Parathyroid adenoma (tissue), 2 donors: ENCODE measurements at regions not wholly inside any gene's neighbourhood (a gene's known extent, or its start where the extent isn't known, plus 50 kb on each side); places are given as distances from the start of the nearest gene placed in this dataset.
"Not testable (repeated sequence)": the region's sequence is repeated elsewhere in the genome, so short reads cannot be mapped to it uniquely, and the experiment has no call there.

Source experiments
- H2AFZ ChIP-seq: fragments of 300-600 bp; sonication (generic); one replicate; pipeline ENCODE4 v1.7.0; 2017; ENCODE audit warnings: antibody characterized with exemption, mild to moderate bottlenecking
- H3K27ac ChIP-seq: fragments of 300-600 bp; sonication (generic); one replicate; pipeline ENCODE4 v1.7.0; 2017
- H3K27me3 ChIP-seq: fragments of 300-600 bp; sonication (generic); one replicate; pipeline ENCODE4 v1.7.0; 2017; ENCODE audit warnings: low read length; ENCODE audit not compliant: control insufficient read depth, insufficient read depth
- H3K36me3 ChIP-seq: fragments of 300-600 bp; sonication (generic); one replicate; pipeline ENCODE4 v1.7.0; 2017; ENCODE audit warnings: low read length; ENCODE audit not compliant: control insufficient read depth, insufficient read depth
- H3K4me1 ChIP-seq: fragments of 300-600 bp; sonication (generic); one replicate; pipeline ENCODE4 v1.7.0; 2017; ENCODE audit warnings: control low read depth
- H3K4me2 ChIP-seq: fragments of 300-600 bp; sonication (generic); one replicate; pipeline ENCODE4 v1.7.0; 2017; ENCODE audit warnings: low read length
- H3K4me3 ChIP-seq: fragments of 300-600 bp; sonication (generic); one replicate; pipeline ENCODE4 v1.7.0; 2017; ENCODE audit warnings: low read depth, low read length
- H3K79me2 ChIP-seq: fragments of 300-600 bp; sonication (generic); one replicate; pipeline ENCODE4 v1.7.0; 2017; ENCODE audit warnings: control low read depth
- H3K9ac ChIP-seq: fragments of 300-600 bp; sonication (generic); one replicate; pipeline ENCODE4 v1.7.0; 2017; ENCODE audit warnings: mild to moderate bottlenecking
- H3K9me3 ChIP-seq: fragments of 300-600 bp; sonication (generic); one replicate; pipeline ENCODE4 v1.7.0; 2017; ENCODE audit warnings: low read length; ENCODE audit not compliant: control insufficient read depth
- CTCF ChIP-seq: fragments of 300-600 bp; sonication (generic); IDR thresholded peaks from one replicate; pipeline ENCODE4 v1.7.0; 2017; ENCODE audit warnings: antibody characterized with exemption, mild to moderate bottlenecking
- donor health status: primary hyperparathyroidism.

- Histone ChIP-seq H3K36me3 (no peaks in the 10 kb centered on the region), H3K4me2 (no peak overlapping the region), H3K9ac (no peak overlapping the region), H3K27me3 (no peaks in the 10 kb centered on the region), H3K79me2 (no peaks in the 10 kb centered on the region), H3K4me1 (no peaks in the 10 kb centered on the region), H3K9me3 (no peaks in the 10 kb centered on the region), H3K4me3 (no peak overlapping the region), H3K27ac (no peak overlapping the region), H2AFZ (no peak overlapping the region)
- TF ChIP-seq CTCF: no peak
Measured at GRCh38 chr21:14741256-14741655, 195.1 kb upstream of the SAMSN1 start.

- Histone ChIP-seq H3K79me2 (no peaks in the 10 kb centered on the region), H3K4me2 (no peak overlapping the region), H2AFZ (no peak overlapping the region), H3K9ac (no peak overlapping the region), H3K4me3 (no peak overlapping the region), H3K36me3 (no peaks in the 10 kb centered on the region), H3K27me3 (no peaks in the 10 kb centered on the region), H3K27ac (no peak overlapping the region), H3K9me3 (no peaks in the 10 kb centered on the region), H3K4me1 (no peaks in the 10 kb centered on the region)
- no peak for TF ChIP-seq CTCF
Measured at GRCh38 chr21:14740692-14741091, 194.6 kb upstream of the SAMSN1 start.

DNA sequence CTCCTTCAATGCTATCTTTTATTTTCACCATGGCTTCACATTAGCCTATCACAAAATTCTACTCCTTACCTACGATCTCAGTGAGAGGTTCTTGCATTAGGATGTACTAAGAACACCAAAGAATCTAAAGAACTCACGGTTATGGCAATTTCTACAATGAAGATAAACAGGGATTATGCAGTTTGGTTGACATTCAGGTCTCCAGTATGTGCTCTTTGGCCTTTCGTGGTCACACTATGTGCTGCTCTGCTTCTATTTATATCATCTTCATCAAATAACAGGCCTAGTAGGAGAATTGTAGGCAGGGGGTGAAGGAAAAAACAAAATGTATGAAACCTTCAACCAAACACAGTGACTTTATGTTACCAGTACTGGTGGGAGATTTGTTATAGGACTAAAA lies 194.0 kb upstream of the SAMSN1 start:
- Histone ChIP-seq H3K4me1 (no peaks in the 10 kb centered on the region), H3K27me3 (no peaks in the 10 kb centered on the region), H3K27ac (no peak overlapping the region), H3K4me3 (no peak overlapping the region), H2AFZ (no peak overlapping the region), H3K4me2 (no peak overlapping the region), H3K79me2 (no peaks in the 10 kb centered on the region), H3K36me3 (no peaks in the 10 kb centered on the region), H3K9me3 (no peaks in the 10 kb centered on the region), H3K9ac (no peak overlapping the region)
- TF ChIP-seq CTCF: no peak

DNA sequence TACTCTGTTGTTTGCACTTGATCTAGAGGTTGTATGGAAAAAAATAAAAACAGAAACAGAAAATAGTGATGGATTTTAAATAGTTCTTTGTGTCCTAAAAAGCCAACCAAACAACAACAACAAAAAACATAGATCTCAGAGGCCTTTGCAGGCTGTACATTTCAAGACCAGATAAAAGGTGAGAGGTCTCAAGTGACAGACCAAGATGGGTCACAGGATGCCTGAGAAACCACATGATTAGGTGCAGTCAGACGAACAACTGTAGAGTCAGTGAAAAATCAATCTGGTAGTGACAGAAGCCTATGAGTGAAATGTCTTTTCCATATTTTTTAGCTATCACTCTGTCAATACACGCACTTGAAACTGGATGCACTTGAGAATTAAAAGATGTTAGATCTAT lies 193.5 kb upstream of the SAMSN1 start:
- no peak overlapping the region for H3K4me3 ChIP-seq
- H3K27ac ChIP-seq: no peak overlapping the region
- no peaks in the 10 kb centered on the region for H3K36me3 ChIP-seq
- H3K79me2 ChIP-seq: no peaks in the 10 kb centered on the region
- H3K9ac ChIP-seq: no peak overlapping the region
- no peak overlapping the region for H3K4me2 ChIP-seq
- no peak for TF ChIP-seq CTCF
- no peaks in the 10 kb centered on the region for H3K27me3 ChIP-seq
- H3K9me3 ChIP-seq: no peaks in the 10 kb centered on the region
- no peak overlapping the region for H2AFZ ChIP-seq
- no peaks in the 10 kb centered on the region for H3K4me1 ChIP-seq

GRCh38 chr21:14738576-14738975 lies 192.5 kb upstream of the SAMSN1 start:
- H3K9me3 ChIP-seq, H3K4me2 ChIP-seq: not testable (repeated sequence)

More at GRCh38 chr21:14738576-14738975, 192.5 kb upstream of the SAMSN1 start:
- H3K27me3 ChIP-seq, H2AFZ ChIP-seq, H3K36me3 ChIP-seq, H3K4me3 ChIP-seq, H3K4me1 ChIP-seq, H3K27ac ChIP-seq, H3K9ac ChIP-seq, H3K79me2 ChIP-seq: not testable (repeated sequence)
